GM12878 (cell line): ENCODE measurements at regions not wholly inside any gene's neighbourhood (a gene's known extent, or its start where the extent isn't known, plus 50 kb on each side); places are given as distances from the start of the nearest gene placed in this dataset.

ENCODE experiments used
- ATAC-seq: fragments of 200-7000 bp; cut with Tn5 transposase; 3 replicates; pipeline ENCODE4 v1.9.1; 2020; ENCODE audit warnings: mild to moderate bottlenecking, moderate library complexity
- BruUV-seq: library from RNA; stranded (reverse); fragments of 400-500 nt; replicated peaks from 2 replicates; lab custom pipeline; 2021; lab: Mats Ljungman, UMichigan
- CTCF ChIA-PET: fragments of 300-600 bp; sonication (Branson Sonifier 250); formaldehyde crosslinking; extraction: SDS; loops from one replicate; lab custom pipeline; 2021; ENCODE audit warnings: inconsistent platforms; lab: Yijun Ruan, JAX
- POLR2A ChIA-PET: fragments of 350-600 bp; formaldehyde crosslinking; extraction: SDS; loops from one replicate; lab custom pipeline; 2021; ENCODE audit warnings: inconsistent platforms; lab: Charles Lee
- RAD21 ChIA-PET: fragments of 300-600 bp; sonication (Branson Sonifier 250); formaldehyde crosslinking; loops from one replicate; lab custom pipeline; 2023; ENCODE audit warnings: antibody characterized with exemption; ENCODE audit not compliant: unreplicated experiment; lab: Charles Lee
- SMC1A ChIA-PET: fragments of 300-600 bp; sonication (Branson Sonifier 250); formaldehyde crosslinking; loops from one replicate; lab custom pipeline; 2023; ENCODE audit not compliant: unreplicated experiment, uncharacterized antibody; lab: Charles Lee
- DNase-seq: peaks from one replicate; pipeline ENCODE4 v3.0.0-alpha.2; 2011; ENCODE audit warnings: low read depth, low spot score
- FAIRE-seq: peaks from 3 replicates; lab custom pipeline; 2011; peaks lifted over from hg19 to GRCh38; lab: Jason Lieb, UNC
- H2AFZ ChIP-seq: 2 replicates; pipeline ENCODE4 v1.6.0; 2011; ENCODE audit warnings: low read depth, low read length, control low read depth; ENCODE audit not compliant: control insufficient read depth
- H3K27ac ChIP-seq: 2 replicates; pipeline ENCODE4 v1.5.1; 2011; ENCODE audit warnings: control low read depth; ENCODE audit not compliant: control insufficient read depth, insufficient read depth
- H3K27me3 ChIP-seq, 2 experiments: replicated peaks in 1 of 2; 2 replicates each; pipeline versions ENCODE4 v1.6.0 to v1.6.1; 2011; ENCODE audit warnings: low read length in 1 of 2; ENCODE audit not compliant: control insufficient read depth in 2 of 2, insufficient read depth in 2 of 2
- H3K36me3 ChIP-seq, 2 experiments: 2 replicates each; pipeline ENCODE4 v1.5.1; 2011; ENCODE audit warnings: low read length in 1 of 2; ENCODE audit not compliant: control insufficient read depth in 2 of 2, insufficient read depth in 2 of 2
- H3K4me1 ChIP-seq: 2 replicates; pipeline ENCODE4 v1.6.1; 2011; ENCODE audit warnings: mild to moderate bottlenecking, low read length, moderate library complexity, mixed read lengths; ENCODE audit not compliant: control insufficient read depth, insufficient read depth
- H3K4me2 ChIP-seq: 2 replicates; pipeline ENCODE4 v1.6.0; 2011; ENCODE audit warnings: control low read depth; ENCODE audit not compliant: control insufficient read depth, insufficient read depth
- H3K4me3 ChIP-seq: fragments of 200-600 bp; sonication (generic); 2 replicates; pipeline ENCODE4 v1.5.1; 2016
- H3K79me2 ChIP-seq: 2 replicates; pipeline ENCODE4 v1.6.0; 2011; ENCODE audit warnings: low read length; ENCODE audit not compliant: control insufficient read depth, insufficient read depth
- H3K9ac ChIP-seq: 2 replicates; pipeline ENCODE4 v1.8.0; 2011; ENCODE audit warnings: low read length, control low read depth, mixed read lengths; ENCODE audit not compliant: control insufficient read depth, insufficient read depth
- H3K9me3 ChIP-seq: replicated peaks from 3 replicates; pipeline ENCODE4 v1.5.1; 2011; ENCODE audit warnings: mild to moderate bottlenecking, low read length; ENCODE audit not compliant: control insufficient read depth, insufficient read depth
- H4K20me1 ChIP-seq: 2 replicates; pipeline ENCODE4 v1.6.0; 2011; ENCODE audit not compliant: control insufficient read depth, insufficient read depth
- POLR2A ChIP-seq: IDR thresholded peaks from 2 replicates; pipeline ENCODE4 v1.6.1; 2011; ENCODE audit warnings: low read depth, mild to moderate bottlenecking, low read length
- POLR2AphosphoS2 ChIP-seq: IDR thresholded peaks from 2 replicates; pipeline ENCODE4 v1.6.1; 2011; ENCODE audit warnings: low read depth, mild to moderate bottlenecking, low read length, improper control_type of control experiment, moderate library complexity
- WGBS: methylation state at CpG from one replicate; pipeline ENCODE4 v1.1.6; 2016; ENCODE audit warnings: low lambda C conversion rate; ENCODE audit not compliant: insufficient replicate concordance, insufficient coverage; ENCODE audit errors: missing lambda C conversion rate; 5-methylcytosine and 5-hydroxymethylcytosine counted together
- in situ Hi-C: fragments of 300-500 bp; cut with MboI; formaldehyde crosslinking; loops from 9 replicates; pipeline ENCODE4 v1.14.3; 2018; ENCODE audit warnings: mixed read lengths
- intact Hi-C: fragments of 100-400 bp; cut with micrococcal nuclease; formaldehyde crosslinking; loops from one replicate; pipeline ENCODE4 v1.14.2; 2022; ENCODE audit not compliant: unreplicated experiment
- TF ChIP-seq, protein P1 (sequence below): fragments of 450-650 bp; IDR thresholded peaks from 2 replicates; pipeline ENCODE4 v1.6.1; 2016; ENCODE audit warnings: mild to moderate bottlenecking
- TF ChIP-seq, protein P2 (sequence below): fragments of 450-650 bp; formaldehyde crosslinking; IDR thresholded peaks from 2 replicates; pipeline ENCODE4 v1.4.0; 2020; ENCODE audit warnings: mild to moderate bottlenecking, moderate library complexity

DNA sequence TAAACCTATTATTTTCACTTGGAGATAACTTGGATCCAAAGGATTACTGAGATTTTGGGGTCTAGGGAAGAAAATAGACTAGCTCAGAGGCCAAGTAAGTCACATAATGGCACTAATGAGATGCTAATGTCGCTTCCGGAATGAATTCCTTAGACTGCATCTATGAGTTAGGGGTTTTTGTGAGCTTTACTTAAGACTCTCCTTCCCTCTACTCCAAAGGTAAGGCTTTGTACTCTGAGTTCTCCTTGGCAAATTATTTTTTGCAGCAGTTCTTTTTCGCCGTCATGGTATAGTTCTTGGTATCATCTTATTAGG is 143.9 kb upstream of the KLF14 start:
- H4K20me1 ChIP-seq = peaks cover 5% of the 10 kb centered on the region; the same call in 1 of the 2 replicates
- no peak overlapping the region for H2AFZ ChIP-seq
- WGBS = 99% methylated on average over 4 of the region's 4 CpGs
- no peak for FAIRE-seq
- no peak for DNase-seq
- RAD21 ChIA-PET = interaction anchor here (0.7 to 1.4 kb wide), 2 partner anchors 104 to 163 kb away, joined by 3 to 4 read pairs; no protein-coding TSS in a partner anchor
- H3K9me3 ChIP-seq = no peaks in the 10 kb centered on the region
- H3K9ac ChIP-seq = no peak overlapping the region
- CTCF ChIA-PET = interaction anchor here (0.7 to 1.4 kb wide), 4 partner anchors 10 to 162 kb away, joined by 3 to 7 read pairs (median 4); no protein-coding TSS in a partner anchor
- no peaks in the 10 kb centered on the region for H3K27me3 ChIP-seq
- intact Hi-C loops (no loop called here), in situ Hi-C loops (no loop called here)
- H3K36me3 ChIP-seq = peaks cover 25 to 56% of the 10 kb centered on the region in 2 experiments
- no peak overlapping the region for H3K4me2 ChIP-seq
- SMC1A ChIA-PET = interaction anchor here (1.1 to 1.4 kb wide), 4 partner anchors 12 to 162 kb away, joined by 3 to 6 read pairs (median 4); no protein-coding TSS in a partner anchor
- H3K4me1 ChIP-seq = no peaks in the 10 kb centered on the region
- POLR2A ChIA-PET = interaction anchor here (0.6 kb wide), 1 partner anchor 444 kb away, joined by 3 read pairs; no protein-coding TSS in a partner anchor
- ATAC-seq = no peak
- no peak overlapping the region for H3K4me3 ChIP-seq
- TF ChIP-seq, protein P1, sequence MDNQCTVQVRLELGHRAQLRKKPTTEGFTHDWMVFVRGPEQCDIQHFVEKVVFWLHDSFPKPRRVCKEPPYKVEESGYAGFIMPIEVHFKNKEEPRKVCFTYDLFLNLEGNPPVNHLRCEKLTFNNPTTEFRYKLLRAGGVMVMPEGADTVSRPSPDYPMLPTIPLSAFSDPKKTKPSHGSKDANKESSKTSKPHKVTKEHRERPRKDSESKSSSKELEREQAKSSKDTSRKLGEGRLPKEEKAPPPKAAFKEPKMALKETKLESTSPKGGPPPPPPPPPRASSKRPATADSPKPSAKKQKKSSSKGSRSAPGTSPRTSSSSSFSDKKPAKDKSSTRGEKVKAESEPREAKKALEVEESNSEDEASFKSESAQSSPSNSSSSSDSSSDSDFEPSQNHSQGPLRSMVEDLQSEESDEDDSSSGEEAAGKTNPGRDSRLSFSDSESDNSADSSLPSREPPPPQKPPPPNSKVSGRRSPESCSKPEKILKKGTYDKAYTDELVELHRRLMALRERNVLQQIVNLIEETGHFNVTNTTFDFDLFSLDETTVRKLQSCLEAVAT = no peak
- H3K79me2 ChIP-seq = no peaks in the 10 kb centered on the region
- no TSS peak for BruUV-seq
- H3K27ac ChIP-seq = no peak overlapping the region

DNA sequence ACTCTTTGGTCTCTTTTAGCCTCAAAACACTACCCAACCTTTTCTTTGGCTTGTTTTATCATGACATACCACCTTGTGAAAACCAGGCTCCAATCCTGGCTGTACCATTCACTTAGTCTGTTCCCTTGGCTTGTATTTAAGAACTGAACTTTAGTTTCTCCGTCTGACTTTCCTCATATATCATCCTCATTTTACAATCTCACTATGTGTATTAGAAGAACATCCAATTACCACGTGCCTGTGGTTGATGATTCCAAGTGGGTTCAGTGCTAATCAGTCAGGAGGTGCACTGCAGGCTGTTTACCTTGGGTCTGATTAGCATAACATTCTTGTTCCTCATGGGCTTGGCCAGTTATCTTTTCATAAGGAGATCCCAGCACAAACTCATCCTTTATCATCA is 144.8 kb upstream of the KLF14 start:
- H3K27me3 ChIP-seq = no peaks in the 10 kb centered on the region
- no TSS peak for BruUV-seq
- no peaks in the 10 kb centered on the region for H3K79me2 ChIP-seq
- no peak for FAIRE-seq
- no peak overlapping the region for H3K27ac ChIP-seq
- no peak for ATAC-seq
- no peak overlapping the region for H3K4me3 ChIP-seq
- H2AFZ ChIP-seq = no peak overlapping the region
- peaks cover 4% of the 10 kb centered on the region; the same call in 1 of the 2 replicates for H4K20me1 ChIP-seq
- 72% methylated on average over 2 of the region's 2 CpGs for WGBS
- ChIA-PET POLR2A (no interaction called here), RAD21 (no interaction called here), SMC1A (no interaction called here), CTCF (interaction anchor here (0.5 kb wide), 1 partner anchor 636 kb away, joined by 3 read pairs; no protein-coding TSS in a partner anchor)
- H3K4me1 ChIP-seq = no peaks in the 10 kb centered on the region
- no peak overlapping the region for H3K4me2 ChIP-seq
- peaks cover 25 to 47% of the 10 kb centered on the region in 2 experiments for H3K36me3 ChIP-seq
- no peak for DNase-seq
- H3K9ac ChIP-seq = no peak overlapping the region
- H3K9me3 ChIP-seq = no peaks in the 10 kb centered on the region
- in situ Hi-C loops = no loop called here
- intact Hi-C loops = no loop called here
- TF ChIP-seq POLR2AphosphoS2 (no peak), POLR2A (peak; percentile 41; the same call in 1 of the 2 replicates)
- TF ChIP-seq, protein P2, sequence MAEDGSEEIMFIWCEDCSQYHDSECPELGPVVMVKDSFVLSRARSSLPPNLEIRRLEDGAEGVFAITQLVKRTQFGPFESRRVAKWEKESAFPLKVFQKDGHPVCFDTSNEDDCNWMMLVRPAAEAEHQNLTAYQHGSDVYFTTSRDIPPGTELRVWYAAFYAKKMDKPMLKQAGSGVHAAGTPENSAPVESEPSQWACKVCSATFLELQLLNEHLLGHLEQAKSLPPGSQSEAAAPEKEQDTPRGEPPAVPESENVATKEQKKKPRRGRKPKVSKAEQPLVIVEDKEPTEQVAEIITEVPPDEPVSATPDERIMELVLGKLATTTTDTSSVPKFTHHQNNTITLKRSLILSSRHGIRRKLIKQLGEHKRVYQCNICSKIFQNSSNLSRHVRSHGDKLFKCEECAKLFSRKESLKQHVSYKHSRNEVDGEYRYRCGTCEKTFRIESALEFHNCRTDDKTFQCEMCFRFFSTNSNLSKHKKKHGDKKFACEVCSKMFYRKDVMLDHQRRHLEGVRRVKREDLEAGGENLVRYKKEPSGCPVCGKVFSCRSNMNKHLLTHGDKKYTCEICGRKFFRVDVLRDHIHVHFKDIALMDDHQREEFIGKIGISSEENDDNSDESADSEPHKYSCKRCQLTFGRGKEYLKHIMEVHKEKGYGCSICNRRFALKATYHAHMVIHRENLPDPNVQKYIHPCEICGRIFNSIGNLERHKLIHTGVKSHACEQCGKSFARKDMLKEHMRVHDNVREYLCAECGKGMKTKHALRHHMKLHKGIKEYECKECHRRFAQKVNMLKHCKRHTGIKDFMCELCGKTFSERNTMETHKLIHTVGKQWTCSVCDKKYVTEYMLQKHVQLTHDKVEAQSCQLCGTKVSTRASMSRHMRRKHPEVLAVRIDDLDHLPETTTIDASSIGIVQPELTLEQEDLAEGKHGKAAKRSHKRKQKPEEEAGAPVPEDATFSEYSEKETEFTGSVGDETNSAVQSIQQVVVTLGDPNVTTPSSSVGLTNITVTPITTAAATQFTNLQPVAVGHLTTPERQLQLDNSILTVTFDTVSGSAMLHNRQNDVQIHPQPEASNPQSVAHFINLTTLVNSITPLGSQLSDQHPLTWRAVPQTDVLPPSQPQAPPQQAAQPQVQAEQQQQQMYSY = no peak
